ENCODE measurements at regions not wholly inside any gene's neighbourhood (a gene's known extent, or its start where the extent isn't known, plus 50 kb on each side); places are given as distances from the start of the nearest gene placed in this dataset.

- no peak for TF ChIP-seq CTCF (conservative IDR thresholded peaks at IDR 0.05; ENCODE audit: low read depth in 2 of 2)
- no peak for TF ChIP-seq JUNB (IDR thresholded peaks at IDR 0.05; ENCODE audit: unreplicated experiment)
- no peak for TF ChIP-seq REST (IDR thresholded peaks at IDR 0.05; ENCODE audit: unreplicated experiment)
- no peak for TF ChIP-seq EZH2 (IDR thresholded peaks at IDR 0.05; ENCODE audit: low read depth, unreplicated experiment)
- TF ChIP-seq ZNF114 (CRISPR knock-in tag; IDR thresholded peaks at IDR 0.05) = no peak
- no peak for TF ChIP-seq POLR2AphosphoS5 (IDR thresholded peaks at IDR 0.05; ENCODE audit: low read depth)
- no peak for TF ChIP-seq CREB1 (CRISPR knock-in tag; IDR thresholded peaks at IDR 0.05; ENCODE audit: low read depth)
- no peak for TF ChIP-seq EZH2phosphoT487 (IDR thresholded peaks at IDR 0.05; ENCODE audit: unreplicated experiment)
- TF ChIP-seq ZNF331 (CRISPR knock-in tag; IDR thresholded peaks at IDR 0.05; ENCODE audit: low read depth) = no peak
- TF ChIP-seq STAT1 (IDR thresholded peaks at IDR 0.05; ENCODE audit: unreplicated experiment) = no peak
- no peak for TF ChIP-seq NANOG (IDR thresholded peaks at IDR 0.05; ENCODE audit: borderline replicate concordance)
- no peak for TF ChIP-seq ETS1 (IDR thresholded peaks at IDR 0.05)
- no peak for TF ChIP-seq ZNF462 (CRISPR knock-in tag; IDR thresholded peaks at IDR 0.05)
Measured at GRCh38 chr13:22698467-22698866, 482.3 kb upstream of the SGCG start.

All from GM23338 (cell line).